ENCODE measurements at regions not wholly inside any gene's neighbourhood (a gene's known extent, or its start where the extent isn't known, plus 50 kb on each side); places are given as distances from the start of the nearest gene placed in this dataset.

GRCh38 chr2:167411367-167411766 is 523.1 kb downstream of the XIRP2 start:
- no peak for TF ChIP-seq POU6F1 (CRISPR knock-in tag; IDR thresholded peaks at IDR 0.05; ENCODE audit: borderline replicate concordance, low read depth)
- no peak for TF ChIP-seq PATZ1 (CRISPR knock-in tag; IDR thresholded peaks at IDR 0.05; ENCODE audit: borderline replicate concordance)
- TF ChIP-seq RARB (CRISPR knock-in tag; IDR thresholded peaks at IDR 0.05) = no peak
- TF ChIP-seq TSHZ2 (CRISPR knock-in tag; IDR thresholded peaks at IDR 0.05) = no peak
- TF ChIP-seq BACH2 (CRISPR knock-in tag; IDR thresholded peaks at IDR 0.05; ENCODE audit: borderline replicate concordance) = no peak

All from SK-N-SH treated with all-trans-retinoic acid at 6 μM for 48 hours (cell line).